Liver (tissue), 8 donors: ENCODE measurements at regions not wholly inside any gene's neighbourhood (a gene's known extent, or its start where the extent isn't known, plus 50 kb on each side); places are given as distances from the start of the nearest gene placed in this dataset.
"Not testable (repeated sequence)": the region's sequence is repeated elsewhere in the genome, so short reads cannot be mapped to it uniquely, and the experiment has no call there.

Source experiments
- DNase-seq: peaks from one replicate; pipeline ENCODE4 v3.0.0-alpha.2; 2017; ENCODE audit warnings: low spot score
- H3K27ac ChIP-seq, 2 donors: one replicate each; pipeline ENCODE4 v1.7.0; 2013; ENCODE audit warnings: inconsistent platforms in 2 of 2, low read length in 2 of 2, control low read depth in 1 of 2, low read depth in 1 of 2, mild to moderate bottlenecking in 1 of 2
- H3K27me3 ChIP-seq, 4 donors: one replicate each; pipeline versions ENCODE4 v1.6.1 to v1.7.0; 2013; ENCODE audit warnings: low read length in 3 of 4, inconsistent platforms in 1 of 4, mild to moderate bottlenecking in 1 of 4, moderate library complexity in 1 of 4; ENCODE audit not compliant: control insufficient read depth in 4 of 4, insufficient read depth in 4 of 4
- H3K36me3 ChIP-seq, 4 donors: one replicate each; pipeline versions ENCODE4 v1.6.1 to v1.7.0; 2013; ENCODE audit warnings: low read length in 3 of 4, mild to moderate bottlenecking in 3 of 4, low read depth in 1 of 4, moderate library complexity in 1 of 4; ENCODE audit not compliant: control insufficient read depth in 4 of 4, insufficient read depth in 3 of 4
- H3K4me1 ChIP-seq, 4 donors: one replicate each; pipeline versions ENCODE4 v1.6.1 to v1.7.0; 2013; ENCODE audit warnings: low read length in 3 of 4, mild to moderate bottlenecking in 3 of 4, moderate library complexity in 1 of 4; ENCODE audit not compliant: control insufficient read depth in 4 of 4, insufficient read depth in 4 of 4
- H3K4me3 ChIP-seq, 3 donors: one replicate each; pipeline versions ENCODE4 v1.6.1 to v1.7.0; 2013; ENCODE audit warnings: low read length in 3 of 3, control low read depth in 1 of 3, low read depth in 1 of 3, mild to moderate bottlenecking in 1 of 3
- H3K9ac ChIP-seq, 2 donors: one replicate each; pipeline ENCODE4 v1.7.0; 2013; ENCODE audit warnings: low read length in 2 of 2, mild to moderate bottlenecking in 2 of 2, moderate library complexity in 2 of 2, control low read depth in 1 of 2, low read depth in 1 of 2
- H3K9me3 ChIP-seq, 4 donors: one replicate each; pipeline versions ENCODE4 v1.6.1 to v1.7.0; 2013; ENCODE audit warnings: low read length in 3 of 4; ENCODE audit not compliant: control insufficient read depth in 4 of 4
- CTCF ChIP-seq: fragments of 150-350 bp; IDR thresholded peaks from 2 replicates; pipeline ENCODE4 v1.5.1; 2017; ENCODE audit warnings: improper control_type of control experiment, low read depth, low read length; ENCODE audit not compliant: missing input control
- FOXA1 ChIP-seq: IDR thresholded peaks from 2 replicates; pipeline ENCODE4 v1.6.1; 2016; ENCODE audit warnings: antibody characterized with exemption
- FOXA2 ChIP-seq: IDR thresholded peaks from 2 replicates; pipeline ENCODE4 v1.6.1; 2016; ENCODE audit warnings: antibody characterized with exemption
- GABPA ChIP-seq, 2 donors: IDR thresholded peaks in 1 of 2; conservative IDR thresholded peaks in 1 of 2; 2 replicates each; pipeline ENCODE4 v1.6.1; 2016; ENCODE audit warnings: antibody characterized with exemption in 2 of 2, mild to moderate bottlenecking in 1 of 2, moderate library complexity in 1 of 2
- HNF4A ChIP-seq, 2 donors: conservative IDR thresholded peaks; 2 replicates each; pipeline ENCODE4 v1.6.1; 2016; ENCODE audit warnings: antibody characterized with exemption in 2 of 2, mild to moderate bottlenecking in 2 of 2
- HNF4G ChIP-seq: IDR thresholded peaks from 2 replicates; pipeline ENCODE4 v1.6.1; 2016; ENCODE audit warnings: antibody characterized with exemption
- NR2F2 ChIP-seq: IDR thresholded peaks from 2 replicates; pipeline ENCODE4 v1.6.1; 2016; ENCODE audit warnings: antibody characterized with exemption
- RAD21 ChIP-seq, 2 donors: IDR thresholded peaks; 2 replicates each; pipeline ENCODE4 v1.6.1; 2016; ENCODE audit warnings: antibody characterized with exemption in 2 of 2, mild to moderate bottlenecking in 2 of 2
- REST ChIP-seq: IDR thresholded peaks from 2 replicates; pipeline ENCODE4 v1.6.1; 2016; ENCODE audit warnings: antibody characterized with exemption, mild to moderate bottlenecking
- RXRA ChIP-seq, 2 donors: IDR thresholded peaks; 2 replicates each; pipeline ENCODE4 v1.6.1; 2017 to 2018; ENCODE audit warnings: antibody characterized with exemption in 2 of 2, mild to moderate bottlenecking in 1 of 2
- TAF1 ChIP-seq: conservative IDR thresholded peaks from 2 replicates; pipeline ENCODE4 v1.6.1; 2016; ENCODE audit warnings: antibody characterized with exemption, mild to moderate bottlenecking
- YY1 ChIP-seq: IDR thresholded peaks from 2 replicates; pipeline ENCODE4 v1.6.1; 2016; ENCODE audit warnings: antibody characterized with exemption, mild to moderate bottlenecking
- WGBS: extraction: QIAGEN DNeasy Blood & Tissue Kit; methylation state at CpG from one replicate; pipeline ENCODE4 v1.1.7; 2013; 5-methylcytosine and 5-hydroxymethylcytosine counted together
- TF ChIP-seq, protein P1 (sequence below): IDR thresholded peaks from 2 replicates; pipeline ENCODE4 v1.6.1; 2016; ENCODE audit warnings: antibody characterized with exemption
- donor health status: healthy.
- donor health status: healthy.
- donor health status: healthy.
- donor health status: healthy.
- donor health status: healthy.

DNA sequence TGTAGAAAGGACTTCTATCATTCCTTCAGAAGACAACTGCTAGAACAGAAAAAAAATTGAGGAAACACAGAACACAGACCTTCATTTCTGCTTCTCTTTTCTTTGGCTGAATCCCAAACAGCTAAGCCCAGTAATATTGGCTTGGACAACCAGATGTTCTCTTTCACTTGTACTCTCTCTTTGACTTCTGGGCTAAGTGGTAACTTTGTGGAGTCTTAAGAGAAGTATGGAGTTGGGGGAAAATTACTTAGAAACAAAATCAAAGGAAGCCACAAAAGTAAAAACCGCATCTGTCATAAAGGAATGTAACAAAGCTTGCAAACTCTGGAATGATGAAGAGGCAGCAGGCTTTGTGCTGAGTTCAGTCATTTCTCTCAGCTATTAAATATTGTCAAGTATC, 587.5 kb downstream of the CBLN4 start:
- TF ChIP-seq, protein P1, sequence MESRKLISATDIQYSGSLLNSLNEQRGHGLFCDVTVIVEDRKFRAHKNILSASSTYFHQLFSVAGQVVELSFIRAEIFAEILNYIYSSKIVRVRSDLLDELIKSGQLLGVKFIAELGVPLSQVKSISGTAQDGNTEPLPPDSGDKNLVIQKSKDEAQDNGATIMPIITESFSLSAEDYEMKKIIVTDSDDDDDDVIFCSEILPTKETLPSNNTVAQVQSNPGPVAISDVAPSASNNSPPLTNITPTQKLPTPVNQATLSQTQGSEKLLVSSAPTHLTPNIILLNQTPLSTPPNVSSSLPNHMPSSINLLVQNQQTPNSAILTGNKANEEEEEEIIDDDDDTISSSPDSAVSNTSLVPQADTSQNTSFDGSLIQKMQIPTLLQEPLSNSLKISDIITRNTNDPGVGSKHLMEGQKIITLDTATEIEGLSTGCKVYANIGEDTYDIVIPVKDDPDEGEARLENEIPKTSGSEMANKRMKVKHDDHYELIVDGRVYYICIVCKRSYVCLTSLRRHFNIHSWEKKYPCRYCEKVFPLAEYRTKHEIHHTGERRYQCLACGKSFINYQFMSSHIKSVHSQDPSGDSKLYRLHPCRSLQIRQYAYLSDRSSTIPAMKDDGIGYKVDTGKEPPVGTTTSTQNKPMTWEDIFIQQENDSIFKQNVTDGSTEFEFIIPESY = no peak
- peak in 1 of 2 donors; percentile 30 for TF ChIP-seq RAD21 (IDR thresholded peaks at IDR 0.05)
- peak; percentile 34 for TF ChIP-seq NR2F2
- no peak for TF ChIP-seq YY1
- TF ChIP-seq HNF4A (conservative IDR thresholded peaks at IDR 0.05) = no peak
- TF ChIP-seq GABPA (IDR thresholded peaks at IDR 0.05 in 1 of 2, conservative IDR thresholded peaks at IDR 0.05 in 1 of 2) = no peak
- TF ChIP-seq TAF1 = no peak
- TF ChIP-seq FOXA1 = no peak
- no peak for DNase-seq

GRCh38 chr20:55415567-55416142, 589.7 kb downstream of the CBLN4 start:
- TF ChIP-seq HNF4G (no peak), RAD21 (IDR thresholded peaks at IDR 0.05) (peak; percentile 91 to 94), FOXA2 (no peak), REST (no peak), CTCF (peak; percentile 44), HNF4A (conservative IDR thresholded peaks at IDR 0.05) (no peak), RXRA (IDR thresholded peaks at IDR 0.05) (no peak)
- no peak overlapping the region for H3K27ac ChIP-seq
- H3K9ac ChIP-seq = no peak overlapping the region
- no peaks in the 10 kb centered on the region for H3K9me3 ChIP-seq
- H3K4me1 ChIP-seq = peaks cover 0 to 3% (median 0%) of the 10 kb centered on the region in 4 donors
- 36% methylated on average over 7 of the region's 7 CpGs for WGBS
- no peak overlapping the region for H3K4me3 ChIP-seq
- H3K27me3 ChIP-seq = no peaks in the 10 kb centered on the region
- no peaks in the 10 kb centered on the region for H3K36me3 ChIP-seq
- no peak for DNase-seq

More for the DNA sequence above, 587.5 kb downstream of the CBLN4 start:
- no peak overlapping the region for H3K27ac ChIP-seq
- H3K36me3 ChIP-seq = no peaks in the 10 kb centered on the region
- no peak overlapping the region for H3K9ac ChIP-seq
- WGBS = 70% methylated on average over 1 of the region's 1 CpG
- no peak overlapping the region for H3K4me3 ChIP-seq
- H3K27me3 ChIP-seq = no peaks in the 10 kb centered on the region
- no peaks in the 10 kb centered on the region for H3K9me3 ChIP-seq
- peaks cover 0 to 3% (median 0%) of the 10 kb centered on the region in 4 donors for H3K4me1 ChIP-seq

DNA sequence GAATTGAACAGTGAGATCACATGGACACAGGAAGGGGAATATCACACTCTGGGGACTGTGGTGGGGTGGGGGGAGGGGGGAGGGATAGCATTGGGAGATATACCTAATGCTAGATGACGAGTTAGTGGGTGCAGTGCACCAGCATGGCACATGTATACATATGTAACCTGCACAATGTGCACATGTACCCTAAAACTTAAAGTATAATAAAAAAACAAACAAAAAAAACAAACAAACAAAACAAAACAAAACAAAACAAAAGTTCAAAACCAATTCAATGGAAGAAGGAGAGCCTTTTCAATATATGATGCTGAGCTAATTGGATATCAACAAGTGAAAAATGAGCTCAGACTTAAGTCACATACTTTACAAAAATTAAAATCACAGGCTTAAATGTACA, 592.8 kb downstream of the CBLN4 start:
- not testable (repeated sequence) for H3K9me3 ChIP-seq, DNase-seq, H3K9ac ChIP-seq, H3K4me1 ChIP-seq, H3K36me3 ChIP-seq, H3K27ac ChIP-seq, H3K4me3 ChIP-seq, H3K27me3 ChIP-seq
- WGBS = no CpG with 5 or more reads among the region's 1 CpG
